GM12892 (cell line): ENCODE measurements at regions not wholly inside any gene's neighbourhood (a gene's known extent, or its start where the extent isn't known, plus 50 kb on each side); places are given as distances from the start of the nearest gene placed in this dataset.

Experiments used
- POLR2A ChIP-seq: IDR thresholded peaks from 2 replicates; pipeline ENCODE4 v1.6.1; 2011; ENCODE audit warnings: low read depth, low read length, control low read depth
- POLR2AphosphoS5 ChIP-seq: IDR thresholded peaks from 2 replicates; pipeline ENCODE4 v1.6.1; 2011; ENCODE audit warnings: low read depth, low read length, control low read depth
- TAF1 ChIP-seq: IDR thresholded peaks from 2 replicates; pipeline ENCODE4 v1.6.1; 2011; ENCODE audit warnings: low read depth, mild to moderate bottlenecking, control low read depth, low read length, borderline replicate concordance

DNA sequence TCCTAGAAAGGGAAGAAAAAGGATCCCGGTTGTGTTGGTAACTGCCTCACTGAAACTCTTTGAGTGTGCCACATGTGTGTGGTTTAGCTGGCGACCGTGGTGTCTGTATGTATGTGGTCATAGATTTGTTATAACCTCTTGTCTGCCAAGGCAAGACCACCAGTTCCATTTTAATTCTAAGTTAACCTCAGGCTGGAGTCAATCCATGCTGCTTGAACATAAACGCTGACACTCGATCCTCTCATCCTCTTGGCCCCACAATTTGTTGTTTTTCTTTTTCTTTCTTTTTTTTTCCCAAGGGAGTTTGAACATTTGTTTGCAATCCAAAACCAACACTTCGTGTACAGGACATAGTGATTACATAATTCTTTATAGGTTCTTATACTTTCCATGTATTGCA lies 318.9 kb upstream of the JAG1 start:
- TF ChIP-seq POLR2AphosphoS5: no peak
- no peak for TF ChIP-seq POLR2A
- TF ChIP-seq TAF1: no peak
